ENCODE measurements at regions not wholly inside any gene's neighbourhood (a gene's known extent, or its start where the extent isn't known, plus 50 kb on each side); places are given as distances from the start of the nearest gene placed in this dataset.
A peak's percentile ranks its signal among the peaks of the same experiment; 100 is the strongest.

GRCh38 chr2:211062297-211062612 lies 505.9 kb downstream of the CPS1 start:
- H3K4me3 Mint-ChIP-seq = no peak overlapping the region
- no peaks in the 10 kb centered on the region for H3K4me1 ChIP-seq
- DNase-seq (ENCODE audit: low spot score) = no peak
- no peaks in the 10 kb centered on the region for H3K36me3 ChIP-seq
- H3F3A ChIP-seq (ENCODE audit: low read depth) = no peaks in the 10 kb centered on the region
- no peaks in the 10 kb centered on the region for H3K27me3 Mint-ChIP-seq (ENCODE audit: insufficient read depth, low read depth)
- no peaks in the 10 kb centered on the region for H4K20me1 ChIP-seq (ENCODE audit: low read depth)
- no peaks in the 10 kb centered on the region for H3K9me3 ChIP-seq (ENCODE audit: low read depth)
- H3K9me3 Mint-ChIP-seq = no peaks in the 10 kb centered on the region
- H3K79me2 ChIP-seq (ENCODE audit: low read depth) = no peaks in the 10 kb centered on the region
- no peaks in the 10 kb centered on the region for H3K4me1 Mint-ChIP-seq
- no peak overlapping the region for H3K27ac Mint-ChIP-seq
- H3K4me3 ChIP-seq = no peak overlapping the region
- TF ChIP-seq EZH2 (IDR thresholded peaks at IDR 0.05) = no peak
- TF ChIP-seq, protein P1, sequence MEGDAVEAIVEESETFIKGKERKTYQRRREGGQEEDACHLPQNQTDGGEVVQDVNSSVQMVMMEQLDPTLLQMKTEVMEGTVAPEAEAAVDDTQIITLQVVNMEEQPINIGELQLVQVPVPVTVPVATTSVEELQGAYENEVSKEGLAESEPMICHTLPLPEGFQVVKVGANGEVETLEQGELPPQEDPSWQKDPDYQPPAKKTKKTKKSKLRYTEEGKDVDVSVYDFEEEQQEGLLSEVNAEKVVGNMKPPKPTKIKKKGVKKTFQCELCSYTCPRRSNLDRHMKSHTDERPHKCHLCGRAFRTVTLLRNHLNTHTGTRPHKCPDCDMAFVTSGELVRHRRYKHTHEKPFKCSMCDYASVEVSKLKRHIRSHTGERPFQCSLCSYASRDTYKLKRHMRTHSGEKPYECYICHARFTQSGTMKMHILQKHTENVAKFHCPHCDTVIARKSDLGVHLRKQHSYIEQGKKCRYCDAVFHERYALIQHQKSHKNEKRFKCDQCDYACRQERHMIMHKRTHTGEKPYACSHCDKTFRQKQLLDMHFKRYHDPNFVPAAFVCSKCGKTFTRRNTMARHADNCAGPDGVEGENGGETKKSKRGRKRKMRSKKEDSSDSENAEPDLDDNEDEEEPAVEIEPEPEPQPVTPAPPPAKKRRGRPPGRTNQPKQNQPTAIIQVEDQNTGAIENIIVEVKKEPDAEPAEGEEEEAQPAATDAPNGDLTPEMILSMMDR (IDR thresholded peaks at IDR 0.05) = no peak
- TF ChIP-seq EZH2phosphoT487 (IDR thresholded peaks at IDR 0.05) = no peak
- H3K36me3 Mint-ChIP-seq = no peaks in the 10 kb centered on the region
- no peaks in the 10 kb centered on the region for H3K27me3 ChIP-seq
- H3K27ac ChIP-seq = no peak overlapping the region
- H3K9ac ChIP-seq = no peak overlapping the region
- no peak overlapping the region for H3K4me2 ChIP-seq
- H2AFZ ChIP-seq (replicated peaks) = no peak overlapping the region

DNA sequence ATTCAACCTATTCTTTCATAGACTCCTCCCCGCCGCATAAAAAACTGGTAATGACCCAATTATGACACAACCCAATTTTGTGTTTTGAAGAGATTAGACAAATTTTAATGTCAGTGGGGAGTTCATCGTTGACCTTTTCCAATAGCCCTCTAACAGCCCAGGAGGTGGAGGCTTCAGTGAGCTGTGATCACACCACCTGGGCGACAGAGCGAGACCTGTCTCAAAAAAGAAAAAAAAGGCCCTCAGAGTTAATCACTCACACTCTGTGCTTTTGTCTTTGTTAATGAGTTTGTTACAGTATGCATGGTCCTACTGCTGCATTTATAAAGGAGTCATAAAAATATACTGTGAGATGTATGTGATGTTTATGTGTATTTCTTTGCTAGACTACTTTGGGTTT lies 510.6 kb downstream of the CPS1 start:
- TF ChIP-seq EZH2 (IDR thresholded peaks at IDR 0.05) (no peak), EZH2phosphoT487 (IDR thresholded peaks at IDR 0.05) (no peak)
- TF ChIP-seq, protein P1 (IDR thresholded peaks at IDR 0.05) = no peak
- no peak overlapping the region for H3K27ac Mint-ChIP-seq
- no peaks in the 10 kb centered on the region for H3K9me3 Mint-ChIP-seq
- no peaks in the 10 kb centered on the region for H3K27me3 ChIP-seq
- no peaks in the 10 kb centered on the region for H3K79me2 ChIP-seq (ENCODE audit: low read depth)
- no peaks in the 10 kb centered on the region for H3F3A ChIP-seq (ENCODE audit: low read depth)
- no peak overlapping the region for H3K27ac ChIP-seq
- no peak overlapping the region for H3K4me3 Mint-ChIP-seq
- no peak overlapping the region for H3K4me2 ChIP-seq
- DNase-seq (ENCODE audit: low spot score) = no peak
- H3K27me3 Mint-ChIP-seq (ENCODE audit: insufficient read depth, low read depth) = no peaks in the 10 kb centered on the region
- H3K36me3 Mint-ChIP-seq = no peaks in the 10 kb centered on the region
- H3K9ac ChIP-seq = no peak overlapping the region
- H3K36me3 ChIP-seq = no peaks in the 10 kb centered on the region
- no peaks in the 10 kb centered on the region for H3K9me3 ChIP-seq (ENCODE audit: low read depth)
- no peak overlapping the region for H3K4me3 ChIP-seq
- no peaks in the 10 kb centered on the region for H3K4me1 Mint-ChIP-seq
- no peak overlapping the region for H2AFZ ChIP-seq (replicated peaks)
- no peaks in the 10 kb centered on the region for H4K20me1 ChIP-seq (ENCODE audit: low read depth)
- no peaks in the 10 kb centered on the region for H3K4me1 ChIP-seq

GRCh38 chr2:211068108-211068780 lies 511.8 kb downstream of the CPS1 start:
- DNase-seq (ENCODE audit: low spot score) = no peak
- H3K9me3 ChIP-seq (ENCODE audit: low read depth) = no peaks in the 10 kb centered on the region
- no peaks in the 10 kb centered on the region for H3K4me1 ChIP-seq
- Mint-ChIP-seq H3K4me3 (no peak overlapping the region), H3K9me3 (no peaks in the 10 kb centered on the region), H3K36me3 (no peaks in the 10 kb centered on the region), H3K27me3 (ENCODE audit: insufficient read depth, low read depth) (peaks cover 2% of the 10 kb centered on the region), H3K27ac (no peak overlapping the region), H3K4me1 (no peaks in the 10 kb centered on the region)
- H3K36me3 ChIP-seq = no peaks in the 10 kb centered on the region
- H3K4me2 ChIP-seq = no peak overlapping the region
- H4K20me1 ChIP-seq (ENCODE audit: low read depth) = no peaks in the 10 kb centered on the region
- H3K9ac ChIP-seq = no peak overlapping the region
- no peak overlapping the region for H3K27ac ChIP-seq
- no peak overlapping the region for H3K4me3 ChIP-seq
- H3K27me3 ChIP-seq = no peaks in the 10 kb centered on the region
- H2AFZ ChIP-seq (replicated peaks) = peak overlapping the region; percentile 66
- no peaks in the 10 kb centered on the region for H3K79me2 ChIP-seq (ENCODE audit: low read depth)
- H3F3A ChIP-seq (ENCODE audit: low read depth) = no peaks in the 10 kb centered on the region
- TF ChIP-seq EZH2phosphoT487 (IDR thresholded peaks at IDR 0.05) = no peak
- TF ChIP-seq, protein P1 (IDR thresholded peaks at IDR 0.05) = no peak
- no peak for TF ChIP-seq EZH2 (IDR thresholded peaks at IDR 0.05)
